ENCODE measurements at regions not wholly inside any gene's neighbourhood (a gene's known extent, or its start where the extent isn't known, plus 50 kb on each side); places are given as distances from the start of the nearest gene placed in this dataset.

GRCh38 chr5:14965815-14966214, 94.2 kb upstream of the ANKH start:
- intact Hi-C loops (cut with micrococcal nuclease; ENCODE audit: unreplicated experiment), result no loop called here

GRCh38 chr5:14962604-14963003, 91.0 kb upstream of the ANKH start:
- ChIA-PET POLR2A (ENCODE audit: low non-redundant PET) (no interaction called here), CTCF (no interaction called here)
- no TSS peak for BruUV-seq (replicated peaks)
- Histone ChIP-seq H3K9me3 (ENCODE audit: low read depth, low read length, poor library complexity, severe bottlenecking) (no peaks in the 10 kb centered on the region), H3K27ac (ENCODE audit: low read depth, low read length, poor library complexity, severe bottlenecking) (no peak overlapping the region), H3K27me3 (replicated peaks; ENCODE audit: insufficient read depth, low read depth, low read length, poor library complexity) (no peaks in the 10 kb centered on the region), H3K4me1 (ENCODE audit: insufficient read depth, low read length, poor library complexity, severe bottlenecking) (no peaks in the 10 kb centered on the region), H3K4me3 (ENCODE audit: low read depth, low read length, poor library complexity, severe bottlenecking) (no peak overlapping the region), H3K36me3 (ENCODE audit: insufficient read depth, low read length, poor library complexity, severe bottlenecking) (no peaks in the 10 kb centered on the region)
- no peak for DNase-seq (ENCODE audit: low spot score)
- no peak for TF ChIP-seq CTCF (conservative IDR thresholded peaks at IDR 0.05; ENCODE audit: low read depth, low read length)
- no peak for TF ChIP-seq EZH2 (IDR thresholded peaks at IDR 0.05; ENCODE audit: borderline replicate concordance, low read depth, low read length, poor library complexity, severe bottlenecking)
- intact Hi-C loops (cut with micrococcal nuclease; ENCODE audit: unreplicated experiment), result no loop called here

More at GRCh38 chr5:14965815-14966214, 94.2 kb upstream of the ANKH start:
- Histone ChIP-seq H3K27me3 (replicated peaks; ENCODE audit: insufficient read depth, low read depth, low read length, poor library complexity) (no peaks in the 10 kb centered on the region), H3K9me3 (ENCODE audit: low read depth, low read length, poor library complexity, severe bottlenecking) (no peaks in the 10 kb centered on the region), H3K27ac (ENCODE audit: low read depth, low read length, poor library complexity, severe bottlenecking) (no peak overlapping the region), H3K36me3 (ENCODE audit: insufficient read depth, low read length, poor library complexity, severe bottlenecking) (no peaks in the 10 kb centered on the region), H3K4me3 (ENCODE audit: low read depth, low read length, poor library complexity, severe bottlenecking) (no peak overlapping the region), H3K4me1 (ENCODE audit: insufficient read depth, low read length, poor library complexity, severe bottlenecking) (no peaks in the 10 kb centered on the region)
- TF ChIP-seq CTCF (conservative IDR thresholded peaks at IDR 0.05; ENCODE audit: low read depth, low read length), result no peak
- TF ChIP-seq EZH2 (IDR thresholded peaks at IDR 0.05; ENCODE audit: borderline replicate concordance, low read depth, low read length, poor library complexity, severe bottlenecking), result no peak
- CTCF ChIA-PET, result no interaction called here
- POLR2A ChIA-PET (ENCODE audit: low non-redundant PET), result no interaction called here
- DNase-seq (ENCODE audit: low spot score), result no peak
- no TSS peak for BruUV-seq (replicated peaks)

GRCh38 chr5:14960120-14960462, 88.5 kb upstream of the ANKH start:
- no peaks in the 10 kb centered on the region for H3K4me1 ChIP-seq (ENCODE audit: insufficient read depth, low read length, poor library complexity, severe bottlenecking)
- H3K27ac ChIP-seq (ENCODE audit: low read depth, low read length, poor library complexity, severe bottlenecking), result no peak overlapping the region
- no peaks in the 10 kb centered on the region for H3K9me3 ChIP-seq (ENCODE audit: low read depth, low read length, poor library complexity, severe bottlenecking)
- H3K27me3 ChIP-seq (replicated peaks; ENCODE audit: insufficient read depth, low read depth, low read length, poor library complexity), result no peaks in the 10 kb centered on the region
- no peak overlapping the region for H3K4me3 ChIP-seq (ENCODE audit: low read depth, low read length, poor library complexity, severe bottlenecking)
- ChIA-PET POLR2A (ENCODE audit: low non-redundant PET) (no interaction called here), CTCF (no interaction called here)
- TF ChIP-seq EZH2 (IDR thresholded peaks at IDR 0.05; ENCODE audit: borderline replicate concordance, low read depth, low read length, poor library complexity, severe bottlenecking), result no peak
- TF ChIP-seq CTCF (conservative IDR thresholded peaks at IDR 0.05; ENCODE audit: low read depth, low read length), result no peak
- intact Hi-C loops (cut with micrococcal nuclease; ENCODE audit: unreplicated experiment), result no loop called here
- no peak for DNase-seq (ENCODE audit: low spot score)
- BruUV-seq (replicated peaks), result no TSS peak
- no peaks in the 10 kb centered on the region for H3K36me3 ChIP-seq (ENCODE audit: insufficient read depth, low read length, poor library complexity, severe bottlenecking)
